HG03135 (cell line): ENCODE measurements at regions not wholly inside any gene's neighbourhood (a gene's known extent, or its start where the extent isn't known, plus 50 kb on each side); places are given as distances from the start of the nearest gene placed in this dataset.
"Not testable (repeated sequence)": the region's sequence is repeated elsewhere in the genome, so short reads cannot be mapped to it uniquely, and the experiment has no call there.

Experiments
- ATAC-seq: cut with Tn5 transposase; IDR thresholded peaks from one replicate; pipeline ENCODE4 v1.9.1; 2021; ENCODE audit warnings: mild to moderate bottlenecking, moderate library complexity; ENCODE audit not compliant: unreplicated experiment

DNA sequence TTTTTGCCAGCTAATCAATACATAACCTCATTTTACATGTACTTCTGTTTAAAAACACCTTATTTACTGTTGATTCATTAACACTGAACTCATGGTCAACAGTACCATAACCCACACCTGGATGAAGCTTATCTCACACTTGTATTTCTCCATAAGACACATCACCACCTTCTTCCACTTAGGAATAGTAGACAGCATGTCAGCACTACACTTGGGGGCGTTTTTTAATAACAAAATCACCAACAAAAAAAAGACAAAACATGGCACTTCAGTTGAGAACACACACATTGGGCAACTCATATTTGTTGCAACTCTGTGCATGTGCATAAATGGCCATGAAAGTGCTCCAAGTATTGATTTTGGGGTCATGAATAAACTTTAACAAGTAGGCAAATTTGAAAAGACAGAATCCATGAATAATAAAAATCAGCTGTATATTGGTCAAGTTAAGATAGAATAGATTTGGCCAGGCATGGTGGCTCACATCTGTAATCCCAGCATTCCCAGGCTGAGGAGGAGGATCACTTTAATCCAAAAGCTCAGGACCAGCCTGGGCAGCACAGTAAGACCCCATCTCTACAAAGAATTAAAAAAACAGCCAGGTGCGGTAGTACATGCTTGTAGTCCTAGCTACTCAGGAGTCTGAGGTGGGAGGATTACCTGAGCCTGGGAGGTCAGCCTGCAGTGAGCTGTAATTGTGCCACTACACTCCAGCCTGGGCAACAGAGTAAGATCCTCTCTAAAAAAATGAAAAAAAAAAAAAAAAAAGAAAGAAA is 84.4 kb upstream of the SRD5A2 start:
- ATAC-seq, result no peak

- no peak for ATAC-seq
Observed at GRCh38 chr2:31660812-31661335, 80.1 kb upstream of the SRD5A2 start.

- no peak for ATAC-seq
Observed at GRCh38 chr2:31660165-31660564, 79.4 kb upstream of the SRD5A2 start.

DNA sequence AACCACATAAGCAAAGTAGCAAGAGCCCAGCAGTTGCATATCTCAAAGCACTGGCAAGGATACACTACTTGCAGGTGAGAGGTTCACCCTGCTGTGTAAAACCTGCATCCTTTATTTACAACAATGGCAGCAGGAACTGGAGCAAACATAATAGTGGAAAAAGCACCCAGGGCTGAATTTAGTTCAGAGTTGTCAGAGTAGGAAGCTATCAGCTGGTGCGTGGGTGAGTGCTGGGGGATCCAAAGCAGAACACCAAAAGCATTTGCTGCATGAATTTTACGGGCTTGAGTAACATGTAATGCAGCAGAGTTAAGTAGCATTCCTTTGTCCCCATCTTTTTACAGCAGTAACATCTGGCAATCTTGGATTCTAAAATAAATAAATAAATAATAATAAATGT is 73.5 kb upstream of the SRD5A2 start:
- no peak for ATAC-seq

DNA sequence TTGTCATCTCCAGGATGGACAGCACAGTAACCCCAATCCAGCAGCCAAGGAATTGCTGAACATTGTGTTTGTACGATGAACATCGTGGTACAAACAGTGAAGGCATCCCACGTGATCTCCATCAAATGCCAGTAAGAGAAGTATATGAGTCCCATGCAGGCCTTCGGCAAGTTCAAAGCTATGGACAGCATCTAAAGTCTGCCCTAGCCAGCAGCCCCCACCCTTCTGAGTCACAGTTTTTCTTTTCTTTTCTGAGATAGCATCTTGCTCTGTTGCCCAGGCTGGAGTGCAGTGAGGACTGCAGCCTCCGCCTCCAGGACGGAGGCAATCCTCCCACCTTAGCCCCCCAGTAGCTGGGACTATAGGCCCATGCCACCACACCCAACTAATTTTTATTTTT is 71.0 kb upstream of the SRD5A2 start:
- no peak for ATAC-seq

DNA sequence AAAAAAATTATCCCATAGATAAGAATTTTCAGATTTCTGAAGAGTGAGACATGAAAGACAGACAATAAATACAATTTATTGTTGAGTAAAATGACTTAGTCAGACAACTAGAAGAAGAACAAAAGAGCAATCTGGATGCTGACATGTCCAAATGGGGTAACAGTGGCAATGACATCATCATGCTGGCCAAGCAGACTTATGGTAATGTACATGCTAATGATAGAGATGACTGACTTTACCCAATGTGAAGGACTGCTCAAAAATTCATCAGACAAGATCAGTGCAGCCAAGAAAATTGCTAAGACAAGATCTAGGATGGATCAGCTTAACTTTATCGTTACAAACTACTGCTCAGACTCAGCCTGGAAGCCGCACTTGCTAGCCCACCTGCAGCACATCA is 70.5 kb upstream of the SRD5A2 start:
- ATAC-seq, result no peak

DNA sequence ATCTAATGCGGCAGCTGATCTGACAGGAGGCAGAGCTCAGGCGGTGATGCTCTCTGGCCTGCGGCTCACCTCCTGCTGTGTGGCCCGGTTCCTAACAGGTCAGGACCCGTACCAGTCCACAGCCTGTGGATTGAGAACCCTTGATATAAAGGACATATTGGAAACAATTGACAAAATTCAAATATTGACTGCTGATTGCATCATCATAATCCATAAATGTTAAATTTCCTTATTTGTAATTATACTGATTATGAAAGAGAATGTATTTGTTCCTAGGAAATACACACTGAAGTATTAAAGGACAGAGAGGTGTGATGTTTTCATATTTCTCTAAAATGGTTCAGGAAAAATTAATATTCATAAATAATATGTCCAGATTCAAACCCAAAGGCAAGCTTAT is 63.8 kb upstream of the SRD5A2 start:
- ATAC-seq, result no peak

DNA sequence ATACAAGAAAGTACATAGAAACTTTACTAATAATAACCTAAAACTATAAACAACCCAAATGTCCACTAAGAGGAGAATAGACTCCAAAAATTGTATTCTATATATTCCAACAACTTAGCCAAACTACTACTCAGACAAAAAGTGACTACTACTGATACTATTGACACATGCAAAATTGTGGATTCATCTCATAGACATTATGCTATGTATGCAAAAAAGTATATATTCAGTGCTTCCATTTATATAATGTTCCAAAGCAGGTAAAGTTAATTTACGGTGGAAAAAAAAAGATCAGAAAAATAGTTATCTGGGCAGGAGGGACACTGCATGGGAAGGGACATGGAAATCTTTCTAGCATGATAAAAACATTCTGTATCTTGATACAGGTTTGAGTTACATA is 62.0 kb upstream of the SRD5A2 start:
- no peak for ATAC-seq

GRCh38 chr2:31632201-31632600 is 51.5 kb upstream of the SRD5A2 start:
- not testable (repeated sequence) for ATAC-seq
